B cell (primary cell): ENCODE measurements at regions not wholly inside any gene's neighbourhood (a gene's known extent, or its start where the extent isn't known, plus 50 kb on each side); places are given as distances from the start of the nearest gene placed in this dataset.

ENCODE experiments used
- EZH2 ChIP-seq: IDR thresholded peaks from 2 replicates; pipeline ENCODE4 v1.6.1; 2012; ENCODE audit warnings: borderline replicate concordance, low read depth, mild to moderate bottlenecking, moderate library complexity, low read length; ENCODE audit not compliant: insufficient read depth, poor library complexity, severe bottlenecking
- TF ChIP-seq, protein P1 (sequence below): fragments of 200-600 bp; IDR thresholded peaks from one replicate; pipeline ENCODE4 v1.8.0; 2022; ENCODE audit warnings: antibody characterized with exemption, mild to moderate bottlenecking

DNA sequence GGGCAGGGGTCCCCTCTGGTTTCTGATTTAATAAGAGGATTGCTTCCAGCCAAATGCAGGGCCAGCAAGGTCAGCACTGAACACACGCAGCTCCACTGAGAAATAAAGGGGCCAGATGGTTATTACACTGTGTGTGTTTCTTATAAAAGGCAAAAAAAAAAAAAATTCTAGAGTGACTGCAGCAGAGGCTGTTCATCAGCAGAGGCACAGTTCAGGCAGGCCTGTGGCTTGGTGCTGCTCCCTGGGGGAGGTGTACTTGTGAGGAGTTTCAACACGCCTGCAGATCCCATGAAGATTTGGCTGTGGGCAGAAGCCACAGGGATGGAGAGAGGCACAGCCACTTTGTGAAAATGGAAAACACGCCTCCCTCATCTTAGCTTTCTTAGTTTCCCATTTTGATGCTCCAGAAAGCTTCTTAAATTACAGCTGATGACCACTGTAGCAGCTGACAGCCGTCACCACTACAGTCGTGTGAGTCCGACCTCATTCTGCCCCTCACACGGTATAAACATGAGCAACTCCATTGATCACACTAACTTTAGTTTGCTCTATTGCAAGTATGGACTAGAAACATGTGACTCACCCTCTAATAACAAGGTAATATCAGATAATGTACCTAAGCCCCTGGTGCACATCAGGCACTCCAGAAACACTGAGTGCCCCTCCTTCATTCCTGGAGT is 726.5 kb upstream of the RAB6C start:
- TF ChIP-seq, protein P1, sequence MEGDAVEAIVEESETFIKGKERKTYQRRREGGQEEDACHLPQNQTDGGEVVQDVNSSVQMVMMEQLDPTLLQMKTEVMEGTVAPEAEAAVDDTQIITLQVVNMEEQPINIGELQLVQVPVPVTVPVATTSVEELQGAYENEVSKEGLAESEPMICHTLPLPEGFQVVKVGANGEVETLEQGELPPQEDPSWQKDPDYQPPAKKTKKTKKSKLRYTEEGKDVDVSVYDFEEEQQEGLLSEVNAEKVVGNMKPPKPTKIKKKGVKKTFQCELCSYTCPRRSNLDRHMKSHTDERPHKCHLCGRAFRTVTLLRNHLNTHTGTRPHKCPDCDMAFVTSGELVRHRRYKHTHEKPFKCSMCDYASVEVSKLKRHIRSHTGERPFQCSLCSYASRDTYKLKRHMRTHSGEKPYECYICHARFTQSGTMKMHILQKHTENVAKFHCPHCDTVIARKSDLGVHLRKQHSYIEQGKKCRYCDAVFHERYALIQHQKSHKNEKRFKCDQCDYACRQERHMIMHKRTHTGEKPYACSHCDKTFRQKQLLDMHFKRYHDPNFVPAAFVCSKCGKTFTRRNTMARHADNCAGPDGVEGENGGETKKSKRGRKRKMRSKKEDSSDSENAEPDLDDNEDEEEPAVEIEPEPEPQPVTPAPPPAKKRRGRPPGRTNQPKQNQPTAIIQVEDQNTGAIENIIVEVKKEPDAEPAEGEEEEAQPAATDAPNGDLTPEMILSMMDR = no peak
- no peak for TF ChIP-seq EZH2
